H9 (cell line): ENCODE measurements at regions not wholly inside any gene's neighbourhood (a gene's known extent, or its start where the extent isn't known, plus 50 kb on each side); places are given as distances from the start of the nearest gene placed in this dataset.

Experiments used
- DNase-seq: peaks from one replicate; pipeline ENCODE4 v3.0.0-alpha.2; 2017
- H2AFZ ChIP-seq: one replicate; pipeline ENCODE4 v1.6.1; 2013; ENCODE audit warnings: mild to moderate bottlenecking, low read length, control low read depth, moderate library complexity
- H2AK5ac ChIP-seq: 2 replicates; pipeline ENCODE4 v1.6.1; 2013; ENCODE audit warnings: low read length, control low read depth, mixed read lengths; ENCODE audit not compliant: insufficient read length
- H2BK120ac ChIP-seq: one replicate; pipeline ENCODE4 v1.6.1; 2013; ENCODE audit warnings: low read depth, mild to moderate bottlenecking, low read length, control low read depth, inconsistent platforms; ENCODE audit not compliant: poor library complexity, severe bottlenecking
- H2BK12ac ChIP-seq: 2 replicates; pipeline ENCODE4 v1.6.1; 2013; ENCODE audit warnings: low read length, control low read depth, mixed read lengths, low read depth; ENCODE audit not compliant: insufficient read length
- H2BK15ac ChIP-seq: 2 replicates; pipeline ENCODE4 v1.6.1; 2013; ENCODE audit warnings: low read depth, low read length, control low read depth
- H2BK20ac ChIP-seq: one replicate; pipeline ENCODE4 v1.6.1; 2013; ENCODE audit warnings: low read depth, mild to moderate bottlenecking, low read length, control low read depth, inconsistent platforms; ENCODE audit not compliant: poor library complexity, severe bottlenecking
- H2BK5ac ChIP-seq: 2 replicates; pipeline ENCODE4 v1.6.1; 2013; ENCODE audit warnings: low read length, control low read depth, mixed read lengths; ENCODE audit not compliant: insufficient read length
- H3K14ac ChIP-seq: 2 replicates; pipeline ENCODE4 v1.6.1; 2013; ENCODE audit warnings: low read length, control low read depth; ENCODE audit not compliant: insufficient read depth
- H3K18ac ChIP-seq: 2 replicates; pipeline ENCODE4 v1.6.1; 2013; ENCODE audit warnings: low read depth, mild to moderate bottlenecking, mixed read lengths, low read length, control low read depth; ENCODE audit not compliant: insufficient read length
- H3K23ac ChIP-seq: 2 replicates; pipeline ENCODE4 v1.6.1; 2013; ENCODE audit warnings: low read length, control low read depth, mixed read lengths, low read depth; ENCODE audit not compliant: insufficient read length
- H3K23me2 ChIP-seq: 2 replicates; pipeline ENCODE4 v1.6.1; 2013; ENCODE audit warnings: low read depth, mild to moderate bottlenecking, mixed read lengths, low read length, control low read depth; ENCODE audit not compliant: insufficient read length, poor library complexity, severe bottlenecking
- H3K27ac ChIP-seq: 2 replicates; pipeline ENCODE4 v1.5.1; 2013; ENCODE audit warnings: low read length, control low read depth, mixed read lengths, low read depth; ENCODE audit not compliant: insufficient read length
- H3K27me3 ChIP-seq: 2 replicates; pipeline ENCODE4 v1.6.1; 2013; ENCODE audit warnings: low read length, control low read depth, inconsistent platforms; ENCODE audit not compliant: insufficient read depth
- H3K4ac ChIP-seq: 2 replicates; pipeline ENCODE4 v1.6.1; 2013; ENCODE audit warnings: low read depth, mild to moderate bottlenecking, control low read depth, inconsistent platforms, low read length, moderate library complexity
- H3K4me1 ChIP-seq: 2 replicates; pipeline ENCODE4 v1.6.1; 2013; ENCODE audit warnings: low read length, control low read depth, inconsistent platforms; ENCODE audit not compliant: insufficient read depth
- H3K4me2 ChIP-seq: 2 replicates; pipeline ENCODE4 v1.6.1; 2013; ENCODE audit warnings: low read length, control low read depth, mixed read lengths; ENCODE audit not compliant: insufficient read length, insufficient read depth
- H3K56ac ChIP-seq: 2 replicates; pipeline ENCODE4 v1.6.1; 2013; ENCODE audit warnings: low read depth, mild to moderate bottlenecking, mixed read lengths, low read length, control low read depth; ENCODE audit not compliant: insufficient read length
- H3K79me1 ChIP-seq: 2 replicates; pipeline ENCODE4 v1.6.1; 2013; ENCODE audit warnings: low read depth, mild to moderate bottlenecking, moderate library complexity, low read length, control low read depth, inconsistent platforms; ENCODE audit not compliant: insufficient read depth, poor library complexity, severe bottlenecking
- H3K79me2 ChIP-seq: 2 replicates; pipeline ENCODE4 v1.6.1; 2013; ENCODE audit warnings: low read length, control low read depth, inconsistent platforms; ENCODE audit not compliant: insufficient read depth
- H3K9ac ChIP-seq: 2 replicates; pipeline ENCODE4 v1.6.1; 2013; ENCODE audit warnings: low read length, control low read depth, mixed read lengths; ENCODE audit not compliant: insufficient read length; ENCODE audit errors: extremely low read depth
- H3K9me3 ChIP-seq: one replicate; pipeline ENCODE4 v1.6.1; 2013; ENCODE audit warnings: low read depth, low read length, inconsistent platforms; ENCODE audit not compliant: control insufficient read depth
- H3T11ph ChIP-seq: one replicate; pipeline ENCODE4 v1.6.1; 2013; ENCODE audit warnings: mild to moderate bottlenecking, low read length, control low read depth, inconsistent platforms
- H4K20me1 ChIP-seq: one replicate; pipeline ENCODE4 v1.6.1; 2013; ENCODE audit not compliant: control insufficient read depth, insufficient read length, insufficient read depth
- H4K5ac ChIP-seq: 2 replicates; pipeline ENCODE4 v1.6.1; 2013; ENCODE audit warnings: low read depth, mild to moderate bottlenecking, mixed read lengths, low read length, control low read depth; ENCODE audit not compliant: insufficient read length
- H4K8ac ChIP-seq: replicated peaks from 2 replicates; pipeline ENCODE4 v1.6.1; 2013; ENCODE audit warnings: low read length, control low read depth, mixed read lengths, low read depth; ENCODE audit not compliant: insufficient read length
- H4K91ac ChIP-seq: 2 replicates; pipeline ENCODE4 v1.6.1; 2013; ENCODE audit warnings: low read depth, mild to moderate bottlenecking, moderate library complexity, mixed read lengths, low read length, control low read depth; ENCODE audit not compliant: insufficient read length
- H3K27ac Mint-ChIP-seq, 3 experiments: 2 replicates in 2 of 3; 3 replicates in 1 of 3; pipeline ENCODE4 v1.8.0; 2020 to 2021; ENCODE audit warnings: mixed read lengths in 3 of 3, mild to moderate bottlenecking in 1 of 3, moderate library complexity in 1 of 3
- H3K27me3 Mint-ChIP-seq: 2 replicates; pipeline ENCODE4 v1.8.0; 2021; ENCODE audit warnings: low read depth, mild to moderate bottlenecking, moderate library complexity, mixed read lengths
- H3K36me3 Mint-ChIP-seq, 3 experiments: 2 replicates in 2 of 3; 3 replicates in 1 of 3; pipeline ENCODE4 v1.8.0; 2020 to 2021; ENCODE audit warnings: low read depth in 3 of 3, mixed read lengths in 3 of 3; ENCODE audit not compliant: insufficient read depth in 1 of 3
- H3K4me1 Mint-ChIP-seq, 2 experiments: 2 replicates each; pipeline ENCODE4 v1.8.0; 2020; ENCODE audit warnings: mixed read lengths in 2 of 2
- H3K4me3 Mint-ChIP-seq, 2 experiments: 2 replicates in 1 of 2; 3 replicates in 1 of 2; pipeline ENCODE4 v1.8.0; 2020 to 2021; ENCODE audit warnings: mild to moderate bottlenecking in 2 of 2, mixed read lengths in 2 of 2, moderate library complexity in 1 of 2
- H3K9me3 Mint-ChIP-seq, 2 experiments: 2 replicates in 1 of 2; 3 replicates in 1 of 2; pipeline ENCODE4 v1.8.0; 2020; ENCODE audit warnings: mild to moderate bottlenecking in 2 of 2, mixed read lengths in 2 of 2, moderate library complexity in 1 of 2
- CTCF ChIP-seq: fragments of 200-600 bp; sonication (generic); conservative IDR thresholded peaks from 3 replicates; pipeline ENCODE4 v1.8.0; 2021; ENCODE audit warnings: antibody characterized with exemption, mild to moderate bottlenecking
- WGBS: extraction: QIAGEN DNeasy Blood & Tissue Kit; methylation state at CpG from one replicate; pipeline ENCODE4 v1.1.7; 2013; ENCODE audit warnings: missing lambda C conversion rate, low lambda C conversion rate, mixed read lengths; ENCODE audit not compliant: insufficient read length; ENCODE audit errors: extremely low coverage; 5-methylcytosine and 5-hydroxymethylcytosine counted together

- peaks cover 31 to 33% of the 10 kb centered on the region in 2 experiments for H3K9me3 Mint-ChIP-seq
- Histone ChIP-seq H3T11ph (no peak overlapping the region), H4K91ac (no peak overlapping the region), H3K4ac (no peak overlapping the region), H4K20me1 (no peaks in the 10 kb centered on the region), H3K56ac (no peak overlapping the region), H4K5ac (no peak overlapping the region), H3K79me1 (no peaks in the 10 kb centered on the region), H2AK5ac (no peak overlapping the region), H3K27me3 (no peaks in the 10 kb centered on the region), H2BK120ac (no peak overlapping the region), H2BK12ac (no peak overlapping the region), H3K14ac (no peak overlapping the region), H3K18ac (no peak overlapping the region), H3K9ac (no peak overlapping the region), H3K9me3 (no peaks in the 10 kb centered on the region), H3K4me2 (no peak overlapping the region), H2BK15ac (no peak overlapping the region), H3K23me2 (no peaks in the 10 kb centered on the region), H3K27ac (no peak overlapping the region), H2BK20ac (no peak overlapping the region), H4K8ac (no peak overlapping the region), H3K79me2 (no peaks in the 10 kb centered on the region), H2AFZ (no peak overlapping the region), H3K4me1 (no peaks in the 10 kb centered on the region; the same call in 1 of the 2 replicates), H2BK5ac (no peak overlapping the region), H3K23ac (no peak overlapping the region)
- TF ChIP-seq CTCF: no peak
- H3K27ac Mint-ChIP-seq: no peak overlapping the region
- H3K4me3 Mint-ChIP-seq: no peak overlapping the region
- H3K27me3 Mint-ChIP-seq: no peaks in the 10 kb centered on the region; the same call in 1 of the 2 replicates
- H3K36me3 Mint-ChIP-seq: peaks cover 2 to 42% (median 13%) of the 10 kb centered on the region in 3 experiments
- WGBS: no CpG with 5 or more reads among the region's 1 CpG
- no peak for DNase-seq
- peaks cover 36 to 47% of the 10 kb centered on the region in 2 experiments for H3K4me1 Mint-ChIP-seq
These were observed 253.3 kb downstream of the IPMK start for GRCh38 chr10:58014436-58014835.
